HL-60 (cell line): ENCODE measurements at regions not wholly inside any gene's neighbourhood (a gene's known extent, or its start where the extent isn't known, plus 50 kb on each side); places are given as distances from the start of the nearest gene placed in this dataset.

Experiments
- DNase-seq, 2 experiments: peaks; one replicate each; pipeline ENCODE4 v3.0.0-alpha.2; 2010 to 2020; ENCODE audit warnings: low read depth in 1 of 2, low spot score in 1 of 2
- H3K27ac ChIP-seq: fragments of 250-450 bp; sonication (Bioruptor Pico); replicated peaks from 2 replicates; pipeline ENCODE4 v1.5.1; 2020; ENCODE audit warnings: mild to moderate bottlenecking, moderate library complexity
- H3K27me3 ChIP-seq: fragments of 250-450 bp; sonication (Bioruptor Pico); 2 replicates; pipeline ENCODE4 v1.5.1; 2021; ENCODE audit warnings: mild to moderate bottlenecking, moderate library complexity; ENCODE audit not compliant: insufficient read depth, poor library complexity, severe bottlenecking
- H3K4me3 ChIP-seq: replicated peaks from 2 replicates; pipeline ENCODE4 v1.5.1; 2011; ENCODE audit warnings: mild to moderate bottlenecking, control low read depth, low read length; ENCODE audit not compliant: insufficient read depth
- GABPA ChIP-seq: IDR thresholded peaks from 2 replicates; pipeline ENCODE4 v1.6.1; 2012; ENCODE audit warnings: low read depth
- POLR2AphosphoS5 ChIP-seq: IDR thresholded peaks from 2 replicates; pipeline ENCODE4 v1.6.1; 2012; ENCODE audit warnings: low read depth
- SPI1 ChIP-seq: IDR thresholded peaks from 2 replicates; pipeline ENCODE4 v1.6.1; 2012; ENCODE audit warnings: low read depth, mild to moderate bottlenecking, borderline replicate concordance
- TF ChIP-seq, protein P1 (sequence below): IDR thresholded peaks from one replicate; pipeline ENCODE4 v1.5.1; 2011; ENCODE audit warnings: low read length, control low read depth, inconsistent platforms; ENCODE audit not compliant: insufficient read depth
- TF ChIP-seq, protein P2 (sequence below): IDR thresholded peaks from 2 replicates; pipeline ENCODE4 v1.6.1; 2012; ENCODE audit warnings: low read depth; ENCODE audit not compliant: insufficient replicate concordance

DNA sequence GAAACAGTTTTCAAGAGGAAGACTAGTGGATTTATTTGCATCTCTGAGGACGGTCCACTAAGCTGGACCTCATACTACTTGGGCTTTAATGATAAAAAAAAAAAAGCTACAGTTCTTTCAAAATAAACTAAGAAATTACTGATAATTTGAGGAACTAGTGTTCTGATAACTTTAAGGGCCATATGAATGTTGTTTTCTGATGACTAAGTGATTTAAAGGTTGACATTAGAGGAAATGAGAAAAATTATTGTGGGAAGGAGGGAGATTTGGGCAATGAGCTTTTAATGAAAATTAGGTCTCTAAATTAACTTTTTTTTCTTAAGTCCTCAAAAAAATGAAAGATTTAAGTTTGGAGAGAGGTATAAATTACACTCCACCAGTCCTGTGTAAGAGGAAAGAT lies 60.8 kb upstream of the IL2 start:
- H3K27me3 ChIP-seq, result peaks cover 4% of the 10 kb centered on the region
- no peak overlapping the region for H3K4me3 ChIP-seq
- no peak overlapping the region for H3K27ac ChIP-seq
- TF ChIP-seq, protein P1, sequence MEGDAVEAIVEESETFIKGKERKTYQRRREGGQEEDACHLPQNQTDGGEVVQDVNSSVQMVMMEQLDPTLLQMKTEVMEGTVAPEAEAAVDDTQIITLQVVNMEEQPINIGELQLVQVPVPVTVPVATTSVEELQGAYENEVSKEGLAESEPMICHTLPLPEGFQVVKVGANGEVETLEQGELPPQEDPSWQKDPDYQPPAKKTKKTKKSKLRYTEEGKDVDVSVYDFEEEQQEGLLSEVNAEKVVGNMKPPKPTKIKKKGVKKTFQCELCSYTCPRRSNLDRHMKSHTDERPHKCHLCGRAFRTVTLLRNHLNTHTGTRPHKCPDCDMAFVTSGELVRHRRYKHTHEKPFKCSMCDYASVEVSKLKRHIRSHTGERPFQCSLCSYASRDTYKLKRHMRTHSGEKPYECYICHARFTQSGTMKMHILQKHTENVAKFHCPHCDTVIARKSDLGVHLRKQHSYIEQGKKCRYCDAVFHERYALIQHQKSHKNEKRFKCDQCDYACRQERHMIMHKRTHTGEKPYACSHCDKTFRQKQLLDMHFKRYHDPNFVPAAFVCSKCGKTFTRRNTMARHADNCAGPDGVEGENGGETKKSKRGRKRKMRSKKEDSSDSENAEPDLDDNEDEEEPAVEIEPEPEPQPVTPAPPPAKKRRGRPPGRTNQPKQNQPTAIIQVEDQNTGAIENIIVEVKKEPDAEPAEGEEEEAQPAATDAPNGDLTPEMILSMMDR, result no peak
- TF ChIP-seq, protein P2, sequence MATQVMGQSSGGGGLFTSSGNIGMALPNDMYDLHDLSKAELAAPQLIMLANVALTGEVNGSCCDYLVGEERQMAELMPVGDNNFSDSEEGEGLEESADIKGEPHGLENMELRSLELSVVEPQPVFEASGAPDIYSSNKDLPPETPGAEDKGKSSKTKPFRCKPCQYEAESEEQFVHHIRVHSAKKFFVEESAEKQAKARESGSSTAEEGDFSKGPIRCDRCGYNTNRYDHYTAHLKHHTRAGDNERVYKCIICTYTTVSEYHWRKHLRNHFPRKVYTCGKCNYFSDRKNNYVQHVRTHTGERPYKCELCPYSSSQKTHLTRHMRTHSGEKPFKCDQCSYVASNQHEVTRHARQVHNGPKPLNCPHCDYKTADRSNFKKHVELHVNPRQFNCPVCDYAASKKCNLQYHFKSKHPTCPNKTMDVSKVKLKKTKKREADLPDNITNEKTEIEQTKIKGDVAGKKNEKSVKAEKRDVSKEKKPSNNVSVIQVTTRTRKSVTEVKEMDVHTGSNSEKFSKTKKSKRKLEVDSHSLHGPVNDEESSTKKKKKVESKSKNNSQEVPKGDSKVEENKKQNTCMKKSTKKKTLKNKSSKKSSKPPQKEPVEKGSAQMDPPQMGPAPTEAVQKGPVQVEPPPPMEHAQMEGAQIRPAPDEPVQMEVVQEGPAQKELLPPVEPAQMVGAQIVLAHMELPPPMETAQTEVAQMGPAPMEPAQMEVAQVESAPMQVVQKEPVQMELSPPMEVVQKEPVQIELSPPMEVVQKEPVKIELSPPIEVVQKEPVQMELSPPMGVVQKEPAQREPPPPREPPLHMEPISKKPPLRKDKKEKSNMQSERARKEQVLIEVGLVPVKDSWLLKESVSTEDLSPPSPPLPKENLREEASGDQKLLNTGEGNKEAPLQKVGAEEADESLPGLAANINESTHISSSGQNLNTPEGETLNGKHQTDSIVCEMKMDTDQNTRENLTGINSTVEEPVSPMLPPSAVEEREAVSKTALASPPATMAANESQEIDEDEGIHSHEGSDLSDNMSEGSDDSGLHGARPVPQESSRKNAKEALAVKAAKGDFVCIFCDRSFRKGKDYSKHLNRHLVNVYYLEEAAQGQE, result no peak
- TF ChIP-seq GABPA (no peak), SPI1 (no peak), POLR2AphosphoS5 (no peak)
- no peak for DNase-seq

DNA sequence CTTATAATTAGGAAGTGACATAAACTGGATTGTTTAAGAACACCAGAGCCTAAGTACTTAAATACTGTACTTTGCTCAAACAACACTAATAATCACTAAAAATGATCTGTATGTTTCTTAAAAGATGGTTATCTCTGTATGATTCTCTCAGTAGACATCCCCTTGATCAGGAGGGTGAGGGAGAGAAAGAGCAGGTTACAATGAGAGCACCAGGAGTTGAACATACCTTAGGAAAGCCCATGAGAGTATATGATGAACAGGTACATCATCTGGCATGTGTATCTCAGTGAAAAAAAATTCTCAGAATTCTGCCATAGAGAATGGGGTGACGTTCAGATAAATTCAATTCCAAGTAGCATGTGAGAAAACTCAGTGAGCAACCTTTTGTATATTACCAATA lies 59.9 kb upstream of the IL2 start:
- peaks cover 5% of the 10 kb centered on the region for H3K27me3 ChIP-seq
- H3K4me3 ChIP-seq, result no peak overlapping the region
- no peak for DNase-seq
- TF ChIP-seq GABPA (no peak), POLR2AphosphoS5 (no peak), SPI1 (no peak)
- TF ChIP-seq, protein P2, result no peak
- TF ChIP-seq, protein P1, result no peak
- H3K27ac ChIP-seq, result no peak overlapping the region

DNA sequence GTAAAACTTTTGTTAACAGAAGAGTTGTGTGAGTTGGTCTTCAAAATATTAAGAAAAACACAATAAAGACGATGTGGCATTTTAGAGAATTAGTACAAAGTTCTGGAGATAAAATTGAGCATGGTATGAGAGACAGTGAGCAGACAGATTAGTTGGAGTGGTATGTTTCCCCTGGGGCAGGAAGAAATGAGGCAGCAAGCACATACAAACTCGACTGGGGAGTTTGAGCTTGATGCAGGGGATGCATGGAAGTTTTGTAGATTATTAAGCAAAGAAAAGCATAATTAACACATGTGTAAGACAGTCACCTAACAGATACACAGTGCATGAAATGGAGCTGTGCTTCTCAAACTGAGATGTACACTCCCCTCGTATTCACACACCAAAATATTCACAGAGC lies 58.1 kb upstream of the IL2 start:
- DNase-seq, result no peak
- TF ChIP-seq GABPA (no peak), POLR2AphosphoS5 (no peak), SPI1 (no peak)
- TF ChIP-seq, protein P2, result no peak
- TF ChIP-seq, protein P1, result no peak
- no peak overlapping the region for H3K4me3 ChIP-seq

More for the DNA sequence above, 58.1 kb upstream of the IL2 start:
- Histone ChIP-seq H3K27ac (no peak overlapping the region), H3K27me3 (peaks cover 5% of the 10 kb centered on the region)
